ENCODE measurements at regions not wholly inside any gene's neighbourhood (a gene's known extent, or its start where the extent isn't known, plus 50 kb on each side); places are given as distances from the start of the nearest gene placed in this dataset.

GRCh38 chr18:27599202-27599829, 414.2 kb upstream of the CHST9 start:
- Mint-ChIP-seq H3K27ac (no peak overlapping the region), H3K9me3 (no peaks in the 10 kb centered on the region), H3K4me1 (ENCODE audit: low read depth) (peaks cover under 1% of the 10 kb centered on the region; the same call in 1 of the 2 replicates), H3K4me3 (no peak overlapping the region), H3K27me3 (ENCODE audit: insufficient read depth) (peaks cover 4% of the 10 kb centered on the region; the same call in 1 of the 2 replicates), H3K36me3 (ENCODE audit: low read depth) (no peaks in the 10 kb centered on the region)
- peak; percentile 45 for DNase-seq
- TF ChIP-seq CTCF (IDR thresholded peaks at IDR 0.05), result peak; percentile 81

- Mint-ChIP-seq H3K27ac (no peak overlapping the region), H3K4me1 (ENCODE audit: low read depth) (no peaks in the 10 kb centered on the region), H3K27me3 (ENCODE audit: insufficient read depth) (peaks cover 5% of the 10 kb centered on the region)
Measured at GRCh38 chr18:27595113-27595838, 410.2 kb upstream of the CHST9 start.

DNA sequence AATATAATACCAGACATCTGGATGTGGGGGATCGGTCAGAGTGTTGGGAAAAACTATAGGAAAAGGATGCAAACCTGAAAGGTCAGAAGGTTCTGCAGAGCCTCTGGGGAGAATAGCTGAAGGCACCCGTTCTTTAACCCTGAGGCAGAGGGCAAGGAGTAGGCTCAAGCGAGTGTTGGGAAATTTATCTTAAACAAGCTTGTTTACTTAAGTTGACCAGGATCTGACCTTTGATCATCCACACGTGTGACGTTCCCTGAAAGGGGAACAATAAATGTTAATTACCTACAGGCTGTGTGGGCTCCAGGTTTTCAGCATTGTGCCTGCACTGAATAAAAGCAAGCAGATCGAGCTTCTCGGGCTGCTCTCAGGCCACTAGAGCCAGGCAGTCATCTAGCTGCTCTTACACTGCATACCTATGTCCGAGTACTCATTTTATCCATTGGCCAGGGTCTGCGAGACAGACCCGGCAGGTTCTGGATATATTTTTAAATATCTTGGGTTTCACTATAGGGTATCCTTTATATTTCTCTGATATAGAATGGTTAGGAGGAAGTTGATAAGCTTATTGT, 400.6 kb upstream of the CHST9 start:
- no peaks in the 10 kb centered on the region for H3K4me1 Mint-ChIP-seq (ENCODE audit: low read depth)
- H3K27ac Mint-ChIP-seq, result no peak overlapping the region
- TF ChIP-seq CTCF (IDR thresholded peaks at IDR 0.05), result no peak
- H3K9me3 Mint-ChIP-seq, result peaks cover 11% of the 10 kb centered on the region
- no peak for DNase-seq
- H3K27me3 Mint-ChIP-seq (ENCODE audit: insufficient read depth), result no peaks in the 10 kb centered on the region; the same call in none of the 2 replicates
- H3K36me3 Mint-ChIP-seq (ENCODE audit: low read depth), result no peaks in the 10 kb centered on the region
- no peak overlapping the region for H3K4me3 Mint-ChIP-seq

More at GRCh38 chr18:27595113-27595838, 410.2 kb upstream of the CHST9 start:
- DNase-seq, result no peak
- H3K36me3 Mint-ChIP-seq (ENCODE audit: low read depth), result no peaks in the 10 kb centered on the region
- no peaks in the 10 kb centered on the region for H3K9me3 Mint-ChIP-seq
- TF ChIP-seq CTCF (IDR thresholded peaks at IDR 0.05), result no peak
- no peak overlapping the region for H3K4me3 Mint-ChIP-seq

GRCh38 chr18:27583466-27583865, 398.4 kb upstream of the CHST9 start:
- Mint-ChIP-seq H3K4me1 (ENCODE audit: low read depth) (no peaks in the 10 kb centered on the region), H3K27me3 (ENCODE audit: insufficient read depth) (no peaks in the 10 kb centered on the region; the same call in none of the 2 replicates), H3K27ac (no peak overlapping the region), H3K4me3 (no peak overlapping the region), H3K9me3 (peaks cover 11% of the 10 kb centered on the region), H3K36me3 (ENCODE audit: low read depth) (no peaks in the 10 kb centered on the region)
- no peak for DNase-seq
- TF ChIP-seq CTCF (IDR thresholded peaks at IDR 0.05), result no peak

DNA sequence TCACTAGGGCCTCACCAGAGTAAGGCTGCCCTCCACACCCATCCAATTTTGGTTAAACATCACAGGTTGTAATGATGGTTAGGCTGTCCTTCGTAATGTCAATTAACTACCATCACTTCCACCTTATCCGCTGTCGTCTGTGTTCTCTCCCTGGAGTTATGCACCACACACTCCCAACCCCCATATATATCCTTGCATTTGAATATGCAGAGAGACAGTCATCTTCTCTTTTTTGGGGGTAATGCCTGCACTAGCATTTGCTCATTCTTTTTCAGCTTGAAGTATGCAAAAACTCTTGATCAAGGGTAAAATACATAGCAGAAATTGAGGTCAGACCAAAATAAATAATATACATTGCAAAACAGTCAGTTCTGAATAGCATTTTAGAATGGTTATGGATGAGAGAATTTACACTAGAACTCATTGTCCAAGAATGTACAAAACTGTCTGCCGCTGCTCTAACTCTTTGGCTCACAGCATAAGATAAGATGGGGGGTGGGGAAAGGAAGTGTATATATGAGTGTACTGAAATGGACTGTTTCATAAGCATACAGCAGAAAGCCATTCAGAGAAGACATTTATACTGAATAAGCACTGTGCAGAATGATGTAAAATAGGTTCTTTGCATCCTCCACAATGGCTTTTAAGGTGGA, 397.8 kb upstream of the CHST9 start:
- no peaks in the 10 kb centered on the region for H3K36me3 Mint-ChIP-seq (ENCODE audit: low read depth)
- H3K4me3 Mint-ChIP-seq, result no peak overlapping the region
- H3K27me3 Mint-ChIP-seq (ENCODE audit: insufficient read depth), result no peaks in the 10 kb centered on the region; the same call in none of the 2 replicates
- DNase-seq, result no peak
- H3K9me3 Mint-ChIP-seq, result peaks cover 11% of the 10 kb centered on the region
- no peak overlapping the region for H3K27ac Mint-ChIP-seq
- H3K4me1 Mint-ChIP-seq (ENCODE audit: low read depth), result no peaks in the 10 kb centered on the region
- no peak for TF ChIP-seq CTCF (IDR thresholded peaks at IDR 0.05)
